ENCODE measurements at regions not wholly inside any gene's neighbourhood (a gene's known extent, or its start where the extent isn't known, plus 50 kb on each side); places are given as distances from the start of the nearest gene placed in this dataset.

DNA sequence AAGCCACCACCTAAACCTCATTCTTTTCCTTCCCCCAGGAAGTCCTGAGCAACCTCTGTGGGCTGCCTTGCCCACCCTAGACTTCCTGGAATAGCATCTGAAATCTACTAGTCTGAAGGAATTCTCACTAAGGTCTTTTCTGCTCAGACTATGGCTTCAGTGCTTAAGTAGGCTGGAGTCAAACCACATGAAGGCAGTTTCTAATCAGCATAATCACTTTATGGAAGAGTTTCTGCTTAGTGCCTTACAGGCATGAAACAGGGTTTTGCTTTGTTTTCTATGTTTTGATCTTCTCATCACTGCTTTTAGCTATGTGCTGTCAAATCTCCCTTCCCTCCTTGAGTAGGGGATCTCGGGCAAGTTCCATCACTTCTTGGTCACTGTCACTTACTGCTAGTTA lies 117.7 kb downstream of the WT1 start:
- H3K27me3 ChIP-seq, result peaks cover 15% of the 10 kb centered on the region
- H3K9me3 ChIP-seq, result no peaks in the 10 kb centered on the region
- TF ChIP-seq CTCF (IDR thresholded peaks at IDR 0.05), result no peak
- no peaks in the 10 kb centered on the region for H3K4me1 ChIP-seq (ENCODE audit: control insufficient read depth in 1 of 2, insufficient read depth in 1 of 2, low read depth in 1 of 2, low read length in 1 of 2)
- no peaks in the 10 kb centered on the region for H3K36me3 ChIP-seq
- no peak overlapping the region for H3K4me3 ChIP-seq (ENCODE audit: low read depth in 1 of 2, low read length in 1 of 2)
- no peak overlapping the region for H3K27ac ChIP-seq

GRCh38 chr11:32318071-32319055 lies 117.0 kb downstream of the WT1 start:
- H3K27ac ChIP-seq, result no peak overlapping the region

DNA sequence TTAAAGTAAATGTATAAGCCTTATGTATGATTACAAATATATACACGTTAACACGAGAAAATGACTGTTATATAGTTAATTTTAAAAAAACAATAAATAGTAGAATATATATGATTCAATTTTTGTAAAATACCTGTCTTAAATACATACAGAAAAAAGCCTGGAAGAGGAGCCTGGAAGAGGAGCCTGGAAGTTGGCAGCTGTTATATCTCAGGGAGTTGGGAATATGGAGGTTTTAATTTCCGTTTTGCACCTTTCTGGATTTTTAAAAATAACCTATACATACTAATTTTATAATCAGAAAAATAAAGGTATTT lies 111.6 kb downstream of the WT1 start:
- H3K4me3 ChIP-seq (ENCODE audit: low read depth in 1 of 2, low read length in 1 of 2), result no peak overlapping the region
- no peaks in the 10 kb centered on the region for H3K9me3 ChIP-seq
- H3K36me3 ChIP-seq, result no peaks in the 10 kb centered on the region
- peaks cover 20% of the 10 kb centered on the region for H3K27me3 ChIP-seq
- H3K4me1 ChIP-seq (ENCODE audit: control insufficient read depth in 1 of 2, insufficient read depth in 1 of 2, low read depth in 1 of 2, low read length in 1 of 2), result no peaks in the 10 kb centered on the region
- TF ChIP-seq CTCF (IDR thresholded peaks at IDR 0.05), result no peak
- no peak overlapping the region for H3K27ac ChIP-seq

More at GRCh38 chr11:32318071-32319055, 117.0 kb downstream of the WT1 start:
- no peak for TF ChIP-seq CTCF (IDR thresholded peaks at IDR 0.05)
- Histone ChIP-seq H3K4me1 (ENCODE audit: control insufficient read depth in 1 of 2, insufficient read depth in 1 of 2, low read depth in 1 of 2, low read length in 1 of 2) (no peaks in the 10 kb centered on the region), H3K36me3 (no peaks in the 10 kb centered on the region), H3K9me3 (no peaks in the 10 kb centered on the region), H3K4me3 (ENCODE audit: low read depth in 1 of 2, low read length in 1 of 2) (no peak overlapping the region), H3K27me3 (peaks cover 17% of the 10 kb centered on the region)

- Histone ChIP-seq H3K9me3 (no peaks in the 10 kb centered on the region), H3K36me3 (no peaks in the 10 kb centered on the region), H3K4me1 (ENCODE audit: control insufficient read depth in 1 of 2, insufficient read depth in 1 of 2, low read depth in 1 of 2, low read length in 1 of 2) (no peaks in the 10 kb centered on the region), H3K4me3 (ENCODE audit: low read depth in 1 of 2, low read length in 1 of 2) (no peak overlapping the region), H3K27me3 (peaks cover 27% of the 10 kb centered on the region), H3K27ac (no peak overlapping the region)
- TF ChIP-seq CTCF (IDR thresholded peaks at IDR 0.05), result no peak
Observed at GRCh38 chr11:32325187-32325586, 110.2 kb downstream of the WT1 start.

- Histone ChIP-seq H3K27me3 (peaks cover 26% of the 10 kb centered on the region), H3K9me3 (no peaks in the 10 kb centered on the region), H3K4me3 (ENCODE audit: low read depth in 1 of 2, low read length in 1 of 2) (no peak overlapping the region), H3K36me3 (no peaks in the 10 kb centered on the region), H3K27ac (no peak overlapping the region), H3K4me1 (ENCODE audit: control insufficient read depth in 1 of 2, insufficient read depth in 1 of 2, low read depth in 1 of 2, low read length in 1 of 2) (no peaks in the 10 kb centered on the region)
- TF ChIP-seq CTCF (IDR thresholded peaks at IDR 0.05), result no peak
Observed at GRCh38 chr11:32325725-32326124, 109.6 kb downstream of the WT1 start.
